ENCODE measurements at regions not wholly inside any gene's neighbourhood (a gene's known extent, or its start where the extent isn't known, plus 50 kb on each side); places are given as distances from the start of the nearest gene placed in this dataset.

- Histone ChIP-seq H3K4me3 (no peak overlapping the region), H3K36me3 (ENCODE audit: insufficient read depth) (no peaks in the 10 kb centered on the region), H3K4me2 (0 out of 2 replicates have a peak overlapping the region, but pooled peaks have one; percentile 12), H2AFZ (peak overlapping the region; percentile 74; the same call in 1 of the 2 replicates), H3K27me3 (ENCODE audit: insufficient read depth) (peaks cover 15% of the 10 kb centered on the region; the same call in 1 of the 2 replicates), H3K4me1 (ENCODE audit: insufficient read depth) (peaks cover 4% of the 10 kb centered on the region; the same call in 1 of the 2 replicates), H3F3A (replicated peaks; ENCODE audit: low read depth) (no peaks in the 10 kb centered on the region), H3K27ac (ENCODE audit: low read depth) (no peak overlapping the region), H3K79me2 (replicated peaks; ENCODE audit: insufficient read depth) (no peaks in the 10 kb centered on the region), H4K20me1 (replicated peaks; ENCODE audit: insufficient read depth) (no peaks in the 10 kb centered on the region), H3K9me2 (ENCODE audit: insufficient read depth) (no peaks in the 10 kb centered on the region)
- ATAC-seq = peak; percentile 84
- Mint-ChIP-seq H3K4me1 (peaks cover 2% of the 10 kb centered on the region), H3K36me3 (ENCODE audit: low read depth) (no peaks in the 10 kb centered on the region), H3K27me3 (ENCODE audit: insufficient read depth, low read depth, poor library complexity) (peaks cover 6% of the 10 kb centered on the region), H3K9me3 (no peaks in the 10 kb centered on the region), H3K27ac (no peak overlapping the region), H3K4me3 (no peak overlapping the region)
- TF ChIP-seq, protein P1, sequence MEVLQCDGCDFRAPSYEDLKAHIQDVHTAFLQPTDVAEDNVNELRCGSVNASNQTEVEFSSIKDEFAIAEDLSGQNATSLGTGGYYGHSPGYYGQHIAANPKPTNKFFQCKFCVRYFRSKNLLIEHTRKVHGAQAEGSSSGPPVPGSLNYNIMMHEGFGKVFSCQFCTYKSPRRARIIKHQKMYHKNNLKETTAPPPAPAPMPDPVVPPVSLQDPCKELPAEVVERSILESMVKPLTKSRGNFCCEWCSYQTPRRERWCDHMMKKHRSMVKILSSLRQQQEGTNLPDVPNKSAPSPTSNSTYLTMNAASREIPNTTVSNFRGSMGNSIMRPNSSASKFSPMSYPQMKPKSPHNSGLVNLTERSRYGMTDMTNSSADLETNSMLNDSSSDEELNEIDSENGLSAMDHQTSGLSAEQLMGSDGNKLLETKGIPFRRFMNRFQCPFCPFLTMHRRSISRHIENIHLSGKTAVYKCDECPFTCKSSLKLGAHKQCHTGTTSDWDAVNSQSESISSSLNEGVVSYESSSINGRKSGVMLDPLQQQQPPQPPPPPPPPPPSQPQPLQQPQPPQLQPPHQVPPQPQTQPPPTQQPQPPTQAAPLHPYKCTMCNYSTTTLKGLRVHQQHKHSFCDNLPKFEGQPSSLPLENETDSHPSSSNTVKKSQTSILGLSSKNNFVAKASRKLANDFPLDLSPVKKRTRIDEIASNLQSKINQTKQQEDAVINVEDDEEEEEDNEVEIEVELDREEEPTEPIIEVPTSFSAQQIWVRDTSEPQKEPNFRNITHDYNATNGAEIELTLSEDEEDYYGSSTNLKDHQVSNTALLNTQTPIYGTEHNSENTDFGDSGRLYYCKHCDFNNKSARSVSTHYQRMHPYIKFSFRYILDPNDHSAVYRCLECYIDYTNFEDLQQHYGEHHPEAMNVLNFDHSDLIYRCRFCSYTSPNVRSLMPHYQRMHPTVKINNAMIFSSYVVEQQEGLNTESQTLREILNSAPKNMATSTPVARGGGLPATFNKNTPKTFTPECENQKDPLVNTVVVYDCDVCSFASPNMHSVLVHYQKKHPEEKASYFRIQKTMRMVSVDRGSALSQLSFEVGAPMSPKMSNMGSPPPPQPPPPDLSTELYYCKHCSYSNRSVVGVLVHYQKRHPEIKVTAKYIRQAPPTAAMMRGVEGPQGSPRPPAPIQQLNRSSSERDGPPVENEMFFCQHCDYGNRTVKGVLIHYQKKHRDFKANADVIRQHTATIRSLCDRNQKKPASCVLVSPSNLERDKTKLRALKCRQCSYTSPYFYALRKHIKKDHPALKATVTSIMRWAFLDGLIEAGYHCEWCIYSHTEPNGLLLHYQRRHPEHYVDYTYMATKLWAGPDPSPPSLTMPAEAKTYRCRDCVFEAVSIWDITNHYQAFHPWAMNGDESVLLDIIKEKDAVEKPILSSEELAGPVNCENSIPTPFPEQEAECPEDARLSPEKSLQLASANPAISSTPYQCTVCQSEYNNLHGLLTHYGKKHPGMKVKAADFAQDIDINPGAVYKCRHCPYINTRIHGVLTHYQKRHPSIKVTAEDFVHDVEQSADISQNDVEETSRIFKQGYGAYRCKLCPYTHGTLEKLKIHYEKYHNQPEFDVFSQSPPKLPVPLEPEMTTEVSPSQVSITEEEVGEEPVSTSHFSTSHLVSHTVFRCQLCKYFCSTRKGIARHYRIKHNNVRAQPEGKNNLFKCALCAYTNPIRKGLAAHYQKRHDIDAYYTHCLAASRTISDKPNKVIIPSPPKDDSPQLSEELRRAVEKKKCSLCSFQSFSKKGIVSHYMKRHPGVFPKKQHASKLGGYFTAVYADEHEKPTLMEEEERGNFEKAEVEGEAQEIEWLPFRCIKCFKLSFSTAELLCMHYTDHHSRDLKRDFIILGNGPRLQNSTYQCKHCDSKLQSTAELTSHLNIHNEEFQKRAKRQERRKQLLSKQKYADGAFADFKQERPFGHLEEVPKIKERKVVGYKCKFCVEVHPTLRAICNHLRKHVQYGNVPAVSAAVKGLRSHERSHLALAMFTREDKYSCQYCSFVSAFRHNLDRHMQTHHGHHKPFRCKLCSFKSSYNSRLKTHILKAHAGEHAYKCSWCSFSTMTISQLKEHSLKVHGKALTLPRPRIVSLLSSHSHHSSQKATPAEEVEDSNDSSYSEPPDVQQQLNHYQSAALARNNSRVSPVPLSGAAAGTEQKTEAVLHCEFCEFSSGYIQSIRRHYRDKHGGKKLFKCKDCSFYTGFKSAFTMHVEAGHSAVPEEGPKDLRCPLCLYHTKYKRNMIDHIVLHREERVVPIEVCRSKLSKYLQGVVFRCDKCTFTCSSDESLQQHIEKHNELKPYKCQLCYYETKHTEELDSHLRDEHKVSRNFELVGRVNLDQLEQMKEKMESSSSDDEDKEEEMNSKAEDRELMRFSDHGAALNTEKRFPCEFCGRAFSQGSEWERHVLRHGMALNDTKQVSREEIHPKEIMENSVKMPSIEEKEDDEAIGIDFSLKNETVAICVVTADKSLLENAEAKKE (CRISPR knock-in tag; IDR thresholded peaks at IDR 0.05) = no peak
- TF ChIP-seq POLR2AphosphoS5 (IDR thresholded peaks at IDR 0.05; ENCODE audit: low read depth) (no peak), STAT1 (IDR thresholded peaks at IDR 0.05; ENCODE audit: unreplicated experiment) (no peak), ZNF114 (CRISPR knock-in tag; IDR thresholded peaks at IDR 0.05) (no peak)
- peak; percentile 33 for DNase-seq (ENCODE audit: low spot score)
Observed at GRCh38 chr5:101783241-101784013, 512.7 kb downstream of the SLCO4C1 start.
